GM20000 (cell line): ENCODE measurements at regions not wholly inside any gene's neighbourhood (a gene's known extent, or its start where the extent isn't known, plus 50 kb on each side); places are given as distances from the start of the nearest gene placed in this dataset.
A peak's percentile ranks its signal among the peaks of the same experiment; 100 is the strongest.

Experiments
- DNase-seq: peaks from one replicate; pipeline ENCODE4 v3.0.0; 2012; ENCODE audit warnings: low spot score
- CTCF ChIP-seq: IDR thresholded peaks from 2 replicates; pipeline ENCODE4 v1.5.1; 2012; ENCODE audit warnings: mild to moderate bottlenecking, control low read depth; ENCODE audit errors: extremely low read depth, missing control alignments

DNA sequence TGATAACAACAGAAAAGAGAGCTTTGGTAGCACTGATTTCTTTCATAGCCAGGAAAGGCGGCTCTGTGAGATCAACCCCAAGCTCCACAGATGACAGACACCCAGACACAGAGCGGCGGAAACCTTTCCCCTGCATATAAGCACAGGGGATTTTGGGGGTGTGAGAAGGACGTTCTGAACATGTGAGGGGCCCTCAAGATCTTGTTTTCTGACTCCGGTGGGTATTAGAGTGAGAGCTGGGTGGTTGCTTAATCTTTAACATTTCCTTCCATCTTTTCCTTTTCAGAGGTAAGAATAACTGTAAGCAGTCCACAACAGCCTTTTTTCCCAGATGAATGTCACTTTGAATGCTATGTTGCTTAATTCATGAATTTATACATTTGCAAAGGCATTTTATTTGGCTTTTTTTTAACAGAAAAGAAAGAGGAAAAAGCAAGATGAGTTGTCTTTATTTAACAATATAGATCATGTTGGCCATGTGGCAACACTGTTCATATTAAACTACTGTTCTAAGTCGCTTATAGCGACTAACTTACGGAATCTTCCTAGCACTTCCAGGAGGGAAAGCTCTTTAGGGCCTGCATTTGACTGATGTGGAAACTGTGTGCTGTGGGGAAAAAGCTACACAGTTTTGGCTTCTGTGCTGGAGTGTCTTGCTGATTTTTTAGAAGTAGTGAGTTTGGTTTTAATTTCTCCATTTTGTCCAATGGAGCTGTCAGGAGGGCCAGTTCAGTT lies 80.5 kb upstream of the NAA20 start:
- no peak for DNase-seq
- TF ChIP-seq CTCF: no peak

- no peak for DNase-seq
- TF ChIP-seq CTCF: no peak
Measured at GRCh38 chr20:19937218-19937617, 79.9 kb upstream of the NAA20 start.

GRCh38 chr20:19937651-19938420 lies 79.3 kb upstream of the NAA20 start:
- peak; percentile 36 for DNase-seq

GRCh38 chr20:19938421-19939090 lies 78.6 kb upstream of the NAA20 start:
- no peak for TF ChIP-seq CTCF
- no peak for DNase-seq

More at GRCh38 chr20:19937651-19938420, 79.3 kb upstream of the NAA20 start:
- no peak for TF ChIP-seq CTCF

DNA sequence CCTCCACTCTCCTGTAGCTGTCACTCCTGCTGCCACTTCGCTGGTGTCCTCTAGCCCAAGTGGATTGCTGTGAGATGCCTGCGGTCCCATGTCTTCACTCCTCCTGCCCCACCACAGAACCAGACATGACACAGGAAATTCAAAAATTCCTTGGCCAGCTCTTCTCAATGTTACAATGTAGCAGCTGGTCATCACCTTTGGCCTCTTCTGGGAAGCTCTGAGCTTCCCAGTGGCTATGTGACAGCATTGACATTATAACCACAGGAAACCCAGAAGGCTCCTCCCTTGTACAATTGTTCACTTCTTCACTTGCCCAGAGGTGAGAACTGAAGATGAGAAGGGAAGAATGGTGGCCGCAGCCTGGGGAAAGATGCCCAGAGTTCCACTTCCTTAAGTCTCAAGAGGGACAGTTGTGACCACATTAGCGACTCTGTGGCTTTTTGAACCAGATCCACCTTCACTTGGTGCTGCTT lies 76.1 kb upstream of the NAA20 start:
- DNase-seq: no peak
- TF ChIP-seq CTCF: no peak

- TF ChIP-seq CTCF: no peak
- no peak for DNase-seq
Measured at GRCh38 chr20:19942611-19943010, 74.6 kb upstream of the NAA20 start.
